ENCODE measurements at regions not wholly inside any gene's neighbourhood (a gene's known extent, or its start where the extent isn't known, plus 50 kb on each side); places are given as distances from the start of the nearest gene placed in this dataset.
"Not testable (repeated sequence)": the region's sequence is repeated elsewhere in the genome, so short reads cannot be mapped to it uniquely, and the experiment has no call there.

DNA sequence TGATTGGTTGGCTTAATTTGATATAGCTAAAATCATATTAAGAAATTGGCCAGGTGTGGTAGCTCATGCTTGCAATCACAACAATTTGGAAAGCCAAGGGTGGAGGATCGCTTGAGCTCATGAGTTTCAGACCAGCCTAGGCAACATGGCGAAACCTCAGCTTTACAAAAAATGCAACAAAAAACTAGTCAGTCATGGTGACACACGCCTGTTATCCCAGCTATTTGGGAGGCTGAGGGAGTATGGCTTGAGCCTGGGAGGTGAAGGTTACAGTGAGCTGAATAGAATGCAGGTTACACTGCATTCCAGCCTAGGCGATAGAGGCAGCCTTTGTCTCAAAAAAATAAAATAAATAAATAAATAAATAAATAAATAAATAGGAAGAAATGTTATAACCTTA lies 1579.6 kb upstream of the SLC10A2 start:
- DNase-seq, result no peak

DNA sequence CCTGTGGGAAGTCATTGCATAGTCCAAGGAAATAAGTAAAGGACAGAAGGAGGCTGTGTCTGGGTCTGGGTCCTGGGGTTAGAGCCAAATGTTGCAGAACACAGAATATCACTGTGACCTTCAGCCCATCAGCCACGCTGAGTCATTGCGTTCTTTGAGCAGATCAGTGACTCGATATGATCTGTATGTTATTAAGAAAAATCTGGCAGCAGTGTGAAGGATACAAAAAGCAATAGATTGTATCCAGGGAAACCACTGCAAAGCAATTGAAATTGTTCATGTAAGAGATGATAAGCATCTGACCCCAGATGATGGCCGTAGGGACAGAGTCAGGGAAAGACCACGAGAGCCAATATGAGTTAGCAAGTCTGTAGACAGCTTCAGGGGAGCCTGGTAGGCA lies 1575.1 kb upstream of the SLC10A2 start:
- DNase-seq, result no peak

DNA sequence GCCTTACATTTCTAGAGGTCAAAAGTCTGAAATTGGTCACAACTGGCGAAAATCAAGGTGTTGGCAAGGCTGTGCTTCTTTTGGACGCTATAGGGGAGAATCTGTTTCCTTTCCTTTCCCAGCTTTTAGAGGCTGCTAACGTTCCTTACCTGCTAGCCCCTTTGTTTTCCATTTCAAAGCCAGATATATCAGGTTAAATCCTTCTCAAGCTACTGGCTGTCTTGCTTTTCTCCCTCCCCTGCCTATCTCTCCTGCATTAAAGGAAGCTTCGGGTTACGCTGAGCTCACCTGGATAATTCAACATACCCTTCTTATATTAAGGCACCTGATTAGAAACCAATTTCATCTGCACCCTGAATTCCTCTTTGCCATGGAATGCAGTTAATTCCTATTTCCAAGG lies 1569.7 kb upstream of the SLC10A2 start:
- DNase-seq, result no peak

DNA sequence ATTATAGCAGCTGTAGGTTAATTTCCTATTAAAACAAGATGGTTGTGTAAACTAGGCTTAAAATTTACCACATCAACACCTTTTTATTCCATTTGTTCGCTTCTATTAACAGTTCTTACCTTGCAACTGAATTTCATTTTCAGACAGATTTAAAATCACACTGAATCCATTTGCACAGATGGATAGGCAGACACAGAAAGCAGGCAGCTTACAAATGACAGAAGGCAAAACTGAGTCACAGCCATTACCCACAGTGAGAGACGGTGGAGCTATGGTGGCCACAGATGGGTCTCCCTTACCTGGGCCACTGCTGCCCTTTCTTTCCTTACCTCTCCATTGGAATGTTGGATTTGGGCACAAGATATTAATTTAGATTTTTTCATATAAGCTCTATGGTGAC lies 1567.8 kb upstream of the SLC10A2 start:
- no peak for DNase-seq

DNA sequence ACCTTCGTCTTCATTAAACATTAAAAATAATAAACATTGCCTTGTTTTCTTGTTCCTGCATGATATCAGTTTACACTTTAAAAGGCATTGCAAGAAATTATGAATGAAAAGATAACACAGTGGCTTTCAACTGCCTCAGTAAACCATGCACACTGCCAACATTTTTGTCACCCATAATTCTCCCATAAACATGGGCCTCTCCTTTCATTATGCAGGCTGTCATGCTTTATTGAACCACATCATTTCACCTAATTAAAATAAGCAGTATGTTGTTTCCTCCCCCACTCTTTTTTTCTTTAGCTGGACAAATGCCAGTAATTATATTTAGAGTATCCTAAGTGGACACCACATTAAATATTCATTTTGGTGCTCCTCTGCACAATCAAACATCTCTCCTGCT lies 1566.5 kb upstream of the SLC10A2 start:
- DNase-seq, result no peak

DNA sequence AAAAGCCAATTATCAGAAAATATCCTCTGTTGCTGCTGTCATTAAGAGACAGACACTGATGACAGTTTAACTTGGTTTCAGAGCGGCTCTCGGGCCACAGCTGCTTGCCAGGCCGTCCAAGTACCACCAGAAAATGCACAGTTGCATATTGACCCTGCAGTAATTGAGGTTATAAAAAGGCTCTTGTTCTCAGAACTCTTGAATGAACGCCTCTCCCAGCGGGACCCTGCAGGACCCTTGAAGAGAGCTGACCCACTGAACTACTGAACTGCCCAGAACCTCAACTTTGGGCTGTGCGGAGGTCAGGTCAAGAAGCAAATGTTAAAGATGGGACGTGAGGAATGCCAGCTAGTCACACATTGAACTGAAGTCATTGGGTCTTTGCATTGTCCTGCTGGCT lies 1559.0 kb upstream of the SLC10A2 start:
- DNase-seq, result no peak

DNA sequence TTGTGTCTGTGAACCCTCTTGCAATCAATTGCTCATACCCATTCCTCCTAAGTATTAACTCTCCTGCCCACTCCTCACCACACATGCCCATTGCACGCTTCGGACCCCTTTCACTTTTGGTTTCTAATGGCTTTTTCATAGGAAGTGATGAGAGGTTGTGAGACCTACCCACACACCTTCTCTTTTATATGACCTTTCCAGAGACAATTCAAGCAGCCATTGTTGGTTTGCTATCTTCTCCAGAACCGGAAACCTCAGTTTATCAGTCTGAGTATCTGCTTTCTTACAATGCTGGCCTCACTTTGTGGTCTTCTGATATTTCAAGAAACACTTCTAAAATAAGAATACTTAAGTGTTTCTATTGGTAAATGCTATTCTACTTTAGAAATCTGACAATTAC lies 1550.8 kb upstream of the SLC10A2 start:
- DNase-seq, result no peak

DNA sequence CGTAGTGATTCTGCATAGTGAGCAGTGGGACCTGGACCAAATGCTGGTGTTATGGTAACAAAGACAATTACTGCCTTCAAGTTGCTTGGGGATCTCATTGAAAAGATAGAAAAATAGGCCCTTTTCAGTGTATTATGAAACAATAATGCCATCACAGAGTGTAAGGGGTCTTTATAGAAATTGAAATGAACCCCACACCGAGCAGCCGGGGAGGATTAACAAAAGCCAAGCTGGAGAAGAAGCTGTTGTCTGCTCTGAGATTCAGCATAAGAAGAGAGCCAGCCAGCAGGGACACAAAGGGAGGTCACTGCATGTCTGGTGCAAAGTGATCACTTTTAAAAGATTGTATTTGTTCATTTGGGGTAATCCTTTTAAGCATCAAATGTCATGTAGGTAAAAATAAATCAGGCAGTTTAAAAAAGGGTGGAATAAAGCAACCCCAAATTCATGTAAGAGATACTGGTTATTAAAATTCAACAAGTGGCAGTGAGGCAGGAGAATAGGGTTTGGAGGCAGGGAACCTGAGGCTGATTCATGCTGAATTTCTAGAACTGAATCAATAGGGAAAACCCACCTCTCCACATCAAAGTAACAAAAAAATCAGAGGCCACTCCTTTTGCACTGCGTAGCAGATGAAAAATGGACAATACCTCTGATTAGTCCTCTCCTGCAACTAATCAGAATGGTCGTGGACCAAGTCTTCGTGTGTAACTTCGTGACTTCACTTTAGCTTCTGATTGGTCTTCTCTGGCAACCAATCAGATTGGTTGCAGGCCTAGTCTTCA lies 1548.3 kb upstream of the SLC10A2 start:
- no peak for DNase-seq

DNA sequence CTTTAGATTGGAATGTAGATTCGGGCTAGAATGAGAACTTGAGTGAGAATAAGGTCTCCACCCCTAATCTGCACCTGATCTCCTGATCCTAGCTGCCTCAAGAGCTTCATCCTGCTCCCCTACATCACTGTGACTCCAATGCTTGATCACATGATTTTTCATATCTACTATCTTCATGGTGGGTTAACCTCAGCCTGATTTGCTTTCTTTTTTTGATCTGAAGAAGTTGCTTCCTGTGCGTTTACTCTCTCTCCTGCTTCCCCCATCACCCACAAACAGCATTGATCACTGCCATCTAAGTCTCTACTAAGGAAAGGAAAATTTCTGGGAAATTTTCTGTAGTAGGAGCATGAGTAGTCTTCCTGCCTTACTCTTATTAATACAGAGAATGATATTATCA lies 1542.1 kb upstream of the SLC10A2 start:
- DNase-seq, result no peak

DNA sequence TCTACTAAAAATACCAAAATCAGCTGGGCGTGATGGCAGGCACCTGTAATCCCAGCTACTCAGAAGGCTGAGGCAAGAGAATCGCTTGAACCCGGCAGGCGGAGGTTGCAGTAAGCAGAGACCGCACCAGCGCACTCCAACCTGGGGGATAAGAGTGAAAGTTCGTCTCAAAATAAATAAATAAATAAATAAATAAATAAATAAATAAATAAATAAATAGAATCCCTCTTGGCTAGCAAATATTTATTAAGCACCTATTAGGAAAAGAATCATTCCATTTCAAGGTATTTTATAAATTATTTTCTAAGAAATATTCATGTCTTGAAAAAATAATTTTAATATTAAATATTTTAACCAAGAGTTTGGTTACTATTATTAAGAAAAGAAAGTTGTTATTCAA lies 1539.2 kb upstream of the SLC10A2 start:
- not testable (repeated sequence) for DNase-seq

DNA sequence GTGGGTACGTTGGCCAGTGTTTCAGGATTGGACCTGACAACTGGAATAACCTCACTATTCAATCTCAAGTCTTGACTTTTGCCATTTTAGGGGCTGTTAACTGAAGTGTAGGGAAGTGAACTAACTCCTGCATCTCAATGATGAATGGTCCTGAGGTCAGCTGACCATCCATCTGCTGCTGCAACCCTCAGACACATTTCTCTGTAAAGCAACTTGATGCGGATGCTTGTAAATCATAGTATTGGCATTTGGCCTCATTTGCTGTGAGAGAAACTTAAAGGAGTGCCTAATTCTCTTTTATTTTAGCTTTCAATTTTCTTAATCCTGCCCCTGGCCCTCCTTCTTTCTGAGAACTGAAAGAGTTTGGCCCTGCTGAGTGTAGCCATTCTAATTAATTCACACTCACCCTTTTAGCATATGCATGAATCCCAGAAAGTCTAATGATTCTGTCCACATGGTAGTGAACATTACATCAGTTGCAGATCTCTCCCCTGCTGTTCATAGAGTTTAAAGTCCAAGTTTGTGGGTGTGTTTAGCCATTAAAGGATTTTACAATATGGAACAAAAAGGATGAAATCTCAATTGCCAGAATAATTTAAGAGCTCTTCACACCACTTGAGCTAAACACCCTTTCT lies 1531.4 kb upstream of the SLC10A2 start:
- no peak for DNase-seq

DNA sequence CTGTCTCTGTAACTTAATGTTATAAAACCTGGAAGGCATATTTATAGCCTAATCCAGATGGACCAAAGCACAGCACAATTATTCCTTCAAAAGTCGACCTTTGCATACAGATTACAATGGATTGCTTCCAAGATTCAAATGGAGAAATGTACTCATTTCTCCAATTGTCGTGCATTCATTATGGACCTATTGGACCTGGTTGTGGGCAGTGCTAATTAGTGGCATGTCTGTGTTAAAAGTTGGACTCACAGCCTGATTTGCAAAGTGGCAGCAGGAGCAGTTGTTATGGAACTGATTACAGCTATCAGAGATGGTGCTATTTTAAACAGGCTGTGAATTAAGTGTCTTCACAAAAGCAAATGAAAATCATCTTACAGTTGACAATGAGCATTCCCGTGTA lies 1529.3 kb upstream of the SLC10A2 start:
- no peak for DNase-seq

DNA sequence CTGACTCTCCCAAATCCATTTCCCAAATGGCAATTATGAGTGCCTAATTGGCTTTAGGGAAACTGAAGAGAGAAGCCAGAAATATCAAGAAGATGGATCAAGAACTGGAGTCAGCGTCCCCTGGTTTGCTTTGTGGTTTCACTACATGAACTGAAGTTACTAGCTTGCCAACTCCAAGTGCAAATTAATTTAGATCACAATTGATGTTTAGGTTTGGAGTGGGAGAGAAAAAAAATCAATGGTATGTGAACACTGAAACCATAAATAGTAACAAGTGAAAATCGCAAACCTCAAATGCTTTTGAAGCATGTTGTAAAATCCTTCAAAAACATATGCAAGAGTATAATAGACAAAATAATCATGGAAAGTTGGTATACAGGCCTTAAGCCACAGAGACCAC lies 1528.6 kb upstream of the SLC10A2 start:
- DNase-seq, result no peak

DNA sequence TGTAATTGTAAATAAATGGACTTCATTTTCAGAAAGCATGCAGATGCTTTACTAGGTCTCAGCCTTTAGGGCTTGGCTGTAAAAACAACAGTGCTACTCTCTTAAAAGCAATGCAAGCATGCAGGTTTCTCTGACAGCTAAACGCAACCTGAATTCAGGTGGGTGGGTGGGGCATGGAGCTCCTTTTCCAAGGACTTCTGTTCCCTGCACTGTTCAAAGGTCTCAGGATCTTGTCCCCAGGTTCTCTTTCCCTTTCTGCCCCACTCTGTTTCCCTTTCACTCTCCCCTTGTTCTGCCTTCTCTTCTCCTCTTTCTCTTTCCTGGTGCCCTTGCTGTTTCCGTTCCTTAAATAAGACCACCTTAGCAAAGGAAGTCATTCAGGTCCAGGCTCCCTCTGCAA lies 1527.5 kb upstream of the SLC10A2 start:
- no peak for DNase-seq

DNA sequence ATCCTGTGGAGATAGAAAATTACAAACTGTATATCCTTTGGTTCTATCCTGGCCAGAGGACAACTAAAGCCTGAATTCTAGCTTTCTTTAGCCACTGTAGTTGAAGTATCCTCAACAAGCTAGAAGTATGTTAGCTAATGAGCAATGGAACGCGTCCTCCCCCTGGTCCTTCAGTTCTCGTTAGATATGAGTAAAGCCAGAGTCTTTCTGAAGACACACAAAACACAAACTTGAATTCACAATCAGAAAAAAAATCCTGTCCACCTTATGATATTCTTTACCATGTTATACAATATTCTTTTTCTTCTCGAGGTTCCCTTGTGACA lies 1527.0 kb upstream of the SLC10A2 start:
- no peak for DNase-seq

DNA sequence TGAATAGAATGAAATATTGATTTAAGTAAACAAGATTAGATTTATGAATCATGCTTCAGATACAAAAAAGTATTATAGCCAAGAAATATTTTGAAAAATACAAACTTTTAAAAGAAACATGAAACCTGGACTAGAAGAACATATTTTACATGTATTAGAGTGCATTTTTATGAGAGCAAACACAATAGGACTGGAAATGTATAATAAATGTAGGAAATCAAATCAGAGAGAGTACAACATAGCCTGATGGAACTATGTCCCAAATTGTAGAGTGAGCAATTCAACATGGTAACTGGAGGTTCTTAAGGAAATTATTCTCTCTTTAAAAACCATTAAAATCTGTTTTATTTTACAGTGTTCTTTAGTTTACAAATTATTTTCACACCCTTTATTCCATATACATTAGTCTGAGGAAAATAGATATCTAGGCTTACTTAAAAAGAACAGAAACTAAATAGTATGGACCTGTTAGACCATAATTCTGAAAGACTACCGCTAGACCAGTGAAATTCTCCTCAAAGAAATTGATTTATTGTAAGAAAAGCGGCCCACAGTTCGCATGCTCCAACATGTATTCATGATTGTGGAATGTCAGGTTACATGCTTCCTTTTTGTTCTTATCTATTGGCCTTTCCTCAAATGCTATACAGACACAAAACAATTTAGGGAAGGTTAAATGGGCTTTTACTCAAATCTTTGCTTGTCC lies 1526.5 kb upstream of the SLC10A2 start:
- DNase-seq, result no peak

DNA sequence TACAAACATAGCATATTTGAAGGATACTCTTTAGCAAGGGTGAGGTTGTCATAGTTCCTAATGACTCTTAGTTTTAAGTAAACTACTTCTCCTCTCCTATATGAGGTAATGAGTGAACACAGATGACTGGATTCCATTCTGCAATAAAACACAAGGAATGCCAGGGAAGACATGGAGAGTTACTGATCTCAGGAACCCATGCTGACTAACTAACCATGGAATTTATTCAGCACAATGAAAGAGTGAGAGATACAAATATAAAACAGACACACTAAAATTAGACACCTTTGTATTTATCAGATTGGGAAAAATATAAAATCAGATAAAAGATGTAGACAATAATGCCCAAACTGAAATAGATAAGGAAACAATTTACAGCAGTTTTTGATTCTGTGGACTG lies 1525.9 kb upstream of the SLC10A2 start:
- no peak for DNase-seq

DNA sequence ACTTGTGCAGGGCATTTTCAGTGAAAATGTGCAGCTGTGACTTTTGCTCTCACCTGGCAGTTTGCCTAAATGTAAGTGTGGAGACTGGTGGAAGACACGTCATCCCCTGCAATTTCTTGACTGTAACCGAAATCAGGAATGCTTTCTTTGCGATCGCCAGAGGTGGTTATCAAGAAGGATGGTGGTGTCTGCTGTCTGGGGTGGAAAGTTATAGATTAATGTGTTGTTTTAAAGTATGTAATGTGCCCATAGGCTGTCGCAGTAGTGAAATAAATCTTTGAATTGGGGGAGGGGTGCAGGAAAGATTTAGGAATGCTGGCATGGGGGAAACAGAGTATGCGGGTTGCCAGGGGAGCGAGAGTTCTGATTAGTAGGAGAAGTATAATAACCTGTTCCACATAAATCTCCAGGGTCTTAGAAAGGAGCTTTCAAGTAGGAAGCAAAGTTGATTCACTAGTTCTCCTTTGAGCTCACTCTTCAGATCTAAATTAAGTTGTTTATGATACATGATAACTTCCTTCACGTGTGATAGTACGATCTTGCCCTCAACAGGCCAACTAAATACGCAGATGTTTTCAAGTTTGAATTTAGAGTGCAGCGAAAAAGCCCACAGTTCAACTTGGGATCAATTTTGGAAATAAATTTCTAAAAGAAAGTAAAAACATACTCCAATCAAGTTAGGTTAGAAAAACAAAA lies 1520.0 kb upstream of the SLC10A2 start:
- no peak for DNase-seq

DNA sequence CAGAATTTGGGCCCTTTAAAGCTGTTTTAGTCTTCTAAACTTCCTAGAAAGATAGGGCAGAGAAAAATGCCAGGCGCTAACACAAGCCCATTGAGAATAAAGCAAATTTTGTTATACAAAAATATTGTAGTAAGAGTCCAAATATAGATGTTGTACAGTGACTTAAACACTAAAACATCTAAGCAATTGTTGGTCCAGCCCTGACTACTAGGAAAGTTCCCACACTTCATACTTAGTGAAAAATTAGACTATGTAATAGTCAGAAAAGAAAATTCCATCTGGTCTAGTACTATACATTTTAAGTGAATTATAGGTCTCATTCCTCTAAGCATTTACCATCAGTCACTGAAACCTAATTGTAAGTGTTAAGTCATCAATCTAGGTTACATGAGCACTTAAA lies 1518.3 kb upstream of the SLC10A2 start:
- DNase-seq, result no peak

DNA sequence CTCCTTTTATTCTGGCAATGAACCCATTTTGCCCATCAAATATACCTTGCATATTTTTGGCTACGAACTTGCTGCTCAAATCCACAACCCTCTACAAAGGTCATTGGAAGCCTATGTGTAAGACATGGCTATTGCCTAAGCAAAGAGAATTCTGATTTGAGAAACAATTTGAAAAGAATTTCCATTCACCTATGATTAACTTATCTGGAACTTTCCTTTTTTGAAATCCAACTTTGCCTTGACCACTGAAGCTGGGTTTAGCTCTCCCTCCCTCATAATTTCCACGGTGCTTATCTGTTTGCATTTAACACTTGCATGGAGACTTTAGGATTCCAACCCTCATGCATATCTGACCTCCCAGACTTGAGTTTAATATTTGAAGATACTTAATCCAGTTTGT lies 1514.7 kb upstream of the SLC10A2 start:
- DNase-seq, result no peak

DNA sequence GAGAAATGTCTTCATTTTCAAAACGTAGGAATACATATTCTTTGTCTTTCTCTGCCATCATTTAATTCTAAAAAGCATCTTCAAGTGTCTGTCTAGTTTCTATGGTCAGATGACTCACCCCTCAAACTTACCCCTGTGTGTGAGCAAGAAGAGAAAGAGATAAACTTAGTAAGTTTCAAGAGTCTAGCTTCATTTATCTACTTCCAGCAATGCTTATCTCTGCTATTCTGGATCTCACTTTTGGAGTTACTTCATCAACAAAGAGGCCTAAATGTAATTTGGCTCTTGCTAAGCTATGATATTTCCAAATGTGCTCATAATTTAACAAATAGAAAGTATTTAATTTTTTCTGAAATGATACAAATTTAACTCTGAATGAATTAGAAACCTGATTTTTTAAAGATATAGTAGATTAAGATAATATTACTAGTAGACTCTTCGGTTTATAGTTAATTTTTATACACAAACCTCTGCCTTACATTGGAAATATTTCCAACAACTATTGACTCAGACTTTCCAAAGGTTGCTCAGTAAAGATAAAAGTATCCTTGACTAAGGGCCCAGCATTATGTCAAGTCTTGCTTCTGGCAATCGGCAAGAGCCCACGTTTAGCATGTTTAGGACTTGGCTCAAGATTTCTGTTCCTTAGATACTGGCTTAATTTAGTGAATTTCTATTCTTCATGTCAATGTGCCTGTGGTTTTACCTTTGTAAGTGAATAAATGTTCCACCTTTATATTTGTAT lies 1511.0 kb upstream of the SLC10A2 start:
- no peak for DNase-seq

DNA sequence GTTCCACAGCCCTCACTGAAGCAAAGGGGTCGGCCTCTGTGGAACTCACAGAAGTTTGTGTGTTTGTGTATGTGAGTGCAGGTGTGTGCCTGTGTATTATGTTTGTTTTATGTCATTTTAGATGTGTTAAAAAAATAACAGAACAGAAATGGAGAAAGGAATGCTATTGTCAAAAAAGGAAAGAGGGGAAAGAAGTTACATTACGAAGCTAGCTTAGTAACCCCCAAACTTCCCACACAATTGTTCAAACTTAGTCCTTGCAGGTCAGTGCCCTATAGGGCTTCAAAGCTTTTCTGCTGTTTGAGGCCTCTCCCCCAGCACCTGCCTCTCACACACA lies 1505.6 kb upstream of the SLC10A2 start:
- DNase-seq, result no peak
